ENCODE measurements at regions not wholly inside any gene's neighbourhood (a gene's known extent, or its start where the extent isn't known, plus 50 kb on each side); places are given as distances from the start of the nearest gene placed in this dataset.

- Histone ChIP-seq H4K20me1 (ENCODE audit: insufficient read depth) (no peaks in the 10 kb centered on the region), H3K4me2 (ENCODE audit: low read length) (no peak overlapping the region), H3K4me3 (replicated peaks in 1 of 2; ENCODE audit: low read depth in 1 of 2, low read length in 2 of 2) (no peak overlapping the region), H2AFZ (ENCODE audit: low read depth, low read length, poor library complexity, severe bottlenecking) (no peak overlapping the region), H3K27ac (ENCODE audit: low read depth, low read length) (no peak overlapping the region), H3K36me3 (ENCODE audit: control insufficient read depth in 1 of 2, insufficient read depth in 2 of 2, low read length in 2 of 2) (no peaks in the 10 kb centered on the region), H3K9me3 (ENCODE audit: control insufficient read depth in 1 of 2, insufficient read depth in 1 of 2, low read depth in 1 of 2, low read length in 2 of 2) (no peaks in the 10 kb centered on the region), H3K4me1 (ENCODE audit: control insufficient read depth in 1 of 2, insufficient read depth in 2 of 2, low read length in 2 of 2) (no peaks in the 10 kb centered on the region), H3K9ac (ENCODE audit: low read length) (no peak overlapping the region), H3K79me2 (ENCODE audit: insufficient read depth, low read length) (no peaks in the 10 kb centered on the region), H3K27me3 (ENCODE audit: insufficient read depth, low read length) (peaks cover 11% of the 10 kb centered on the region; the same call in 1 of the 2 replicates), H3K9me2 (ENCODE audit: insufficient read depth) (no peaks in the 10 kb centered on the region)
- no peak for ATAC-seq
- BruUV-seq (replicated peaks): no TSS peak
- POLR2A ChIA-PET: no interaction called here
- RAD21 ChIA-PET (ENCODE audit: low non-redundant PET in 1 of 2, low total read pairs in 2 of 2, uncharacterized antibody in 2 of 2, unreplicated experiment in 2 of 2): no interaction called here
- DNase-seq (ENCODE audit: low read depth, low spot score): no peak
- intact Hi-C loops (cut with micrococcal nuclease): no loop called here
- no peak for TF ChIP-seq EZH2 (IDR thresholded peaks at IDR 0.05)
- TF ChIP-seq MAX (IDR thresholded peaks at IDR 0.05): no peak
- no peak for TF ChIP-seq REST (IDR thresholded peaks at IDR 0.05; ENCODE audit: low read depth)
- TF ChIP-seq CEBPB (IDR thresholded peaks at IDR 0.05; ENCODE audit: low read depth): no peak
- TF ChIP-seq POLR2A (IDR thresholded peaks at IDR 0.05; ENCODE audit: borderline replicate concordance, extremely low read depth, insufficient read depth, insufficient read length): no peak
- TF ChIP-seq SIN3A (IDR thresholded peaks at IDR 0.05; ENCODE audit: low read depth): no peak
- no peak for TF ChIP-seq RAD21 (IDR thresholded peaks at IDR 0.05; ENCODE audit: low read depth)
- no peak for TF ChIP-seq SP1 (IDR thresholded peaks at IDR 0.05; ENCODE audit: low read depth)
- TF ChIP-seq ZFX (IDR thresholded peaks at IDR 0.05): no peak
- TF ChIP-seq SRF (IDR thresholded peaks at IDR 0.05; ENCODE audit: low read depth): no peak
- TF ChIP-seq YY1 (IDR thresholded peaks at IDR 0.05; ENCODE audit: extremely low read depth, insufficient replicate concordance, low read depth, low read length): no peak
- TF ChIP-seq POLR2AphosphoS5 (IDR thresholded peaks at IDR 0.05; ENCODE audit: low read depth, low read length): no peak
- CTCF ChIA-PET: no interaction called here
These were observed 54.5 kb upstream of the HMGCLL1 start for GRCh38 chr6:55633471-55633870.
